Kidney epithelial cell (primary cell): ENCODE measurements at regions not wholly inside any gene's neighbourhood (a gene's known extent, or its start where the extent isn't known, plus 50 kb on each side); places are given as distances from the start of the nearest gene placed in this dataset.
"Not testable (repeated sequence)": the region's sequence is repeated elsewhere in the genome, so short reads cannot be mapped to it uniquely, and the experiment has no call there.

Experiments
- DNase-seq: peaks from one replicate; pipeline ENCODE4 v3.0.0-alpha.2; 2010; ENCODE audit warnings: low read depth
- H3K27me3 ChIP-seq: 2 replicates; pipeline ENCODE4 v1.6.0; 2011; ENCODE audit warnings: low read length; ENCODE audit not compliant: control insufficient read depth, insufficient read depth
- H3K36me3 ChIP-seq: 2 replicates; pipeline ENCODE4 v1.5.1; 2011; ENCODE audit warnings: low read length; ENCODE audit not compliant: control insufficient read depth, insufficient read depth
- H3K4me3 ChIP-seq: 2 replicates; pipeline ENCODE4 v1.5.1; 2011; ENCODE audit warnings: low read depth, mild to moderate bottlenecking, control low read depth, low read length
- TF ChIP-seq, protein P1 (sequence below): IDR thresholded peaks from 2 replicates; pipeline ENCODE4 v1.5.1; 2011; ENCODE audit warnings: mild to moderate bottlenecking, moderate library complexity, low read length, control low read depth, inconsistent platforms; ENCODE audit not compliant: insufficient read depth, poor library complexity, severe bottlenecking

DNA sequence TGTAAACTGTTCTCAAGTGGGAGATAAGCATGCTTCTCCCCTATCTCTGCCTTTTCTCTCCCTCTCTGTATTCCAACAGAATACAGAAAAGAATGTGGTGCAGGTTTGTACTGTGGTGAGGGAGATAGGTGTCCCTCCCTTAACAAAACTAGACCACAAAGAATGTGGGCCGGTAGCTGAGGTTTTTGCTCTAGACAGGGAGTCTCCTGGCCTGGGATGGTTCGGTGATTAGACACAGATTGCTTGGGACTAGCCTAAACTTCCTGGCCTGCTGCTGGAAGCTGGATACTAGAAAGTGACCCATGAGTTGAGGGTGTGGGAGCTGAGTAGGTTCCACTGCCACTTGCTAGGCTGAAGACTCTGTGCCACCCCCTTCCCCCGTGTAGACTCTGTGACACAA, 143.0 kb downstream of the CXXC4 start:
- Histone ChIP-seq H3K27me3 (no peaks in the 10 kb centered on the region), H3K4me3 (no peak overlapping the region), H3K36me3 (no peaks in the 10 kb centered on the region)
- TF ChIP-seq, protein P1, sequence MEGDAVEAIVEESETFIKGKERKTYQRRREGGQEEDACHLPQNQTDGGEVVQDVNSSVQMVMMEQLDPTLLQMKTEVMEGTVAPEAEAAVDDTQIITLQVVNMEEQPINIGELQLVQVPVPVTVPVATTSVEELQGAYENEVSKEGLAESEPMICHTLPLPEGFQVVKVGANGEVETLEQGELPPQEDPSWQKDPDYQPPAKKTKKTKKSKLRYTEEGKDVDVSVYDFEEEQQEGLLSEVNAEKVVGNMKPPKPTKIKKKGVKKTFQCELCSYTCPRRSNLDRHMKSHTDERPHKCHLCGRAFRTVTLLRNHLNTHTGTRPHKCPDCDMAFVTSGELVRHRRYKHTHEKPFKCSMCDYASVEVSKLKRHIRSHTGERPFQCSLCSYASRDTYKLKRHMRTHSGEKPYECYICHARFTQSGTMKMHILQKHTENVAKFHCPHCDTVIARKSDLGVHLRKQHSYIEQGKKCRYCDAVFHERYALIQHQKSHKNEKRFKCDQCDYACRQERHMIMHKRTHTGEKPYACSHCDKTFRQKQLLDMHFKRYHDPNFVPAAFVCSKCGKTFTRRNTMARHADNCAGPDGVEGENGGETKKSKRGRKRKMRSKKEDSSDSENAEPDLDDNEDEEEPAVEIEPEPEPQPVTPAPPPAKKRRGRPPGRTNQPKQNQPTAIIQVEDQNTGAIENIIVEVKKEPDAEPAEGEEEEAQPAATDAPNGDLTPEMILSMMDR: no peak
- no peak for DNase-seq

GRCh38 chr4:104345598-104346242, 149.0 kb downstream of the CXXC4 start:
- H3K36me3 ChIP-seq: no peaks in the 10 kb centered on the region
- H3K27me3 ChIP-seq: no peaks in the 10 kb centered on the region
- H3K4me3 ChIP-seq: no peak overlapping the region
- DNase-seq: no peak
- TF ChIP-seq, protein P1: no peak

DNA sequence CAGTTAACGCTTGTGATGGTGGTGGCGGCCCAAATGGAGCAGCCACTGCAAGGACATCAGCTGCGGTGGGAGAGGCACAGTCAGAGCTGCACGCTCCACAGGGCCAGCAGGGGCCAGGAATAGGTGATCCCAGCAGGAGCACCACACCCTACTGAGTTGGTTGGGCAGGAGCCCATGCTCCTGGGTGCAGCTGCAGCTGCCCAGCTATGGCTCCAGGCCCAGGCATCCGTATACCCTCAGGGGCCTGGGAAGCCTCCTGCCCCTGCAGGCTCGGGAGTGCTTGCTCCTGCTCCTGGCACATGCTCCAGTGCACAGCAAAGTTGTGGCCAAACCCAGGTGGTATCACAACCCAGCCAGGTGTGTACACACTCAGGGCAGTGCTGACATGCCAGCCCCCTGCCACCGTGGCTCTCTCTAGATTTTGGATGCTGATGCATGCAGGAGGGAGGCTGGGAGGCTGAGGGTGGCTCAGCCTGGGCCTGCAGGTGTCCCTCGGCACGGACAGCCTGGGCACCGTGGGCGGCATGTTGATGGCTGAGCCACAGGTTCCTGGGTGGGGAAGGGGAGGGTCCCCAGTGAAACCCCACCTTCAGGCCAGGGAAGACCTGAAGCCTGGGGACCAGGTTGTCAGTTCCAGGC, 150.2 kb downstream of the CXXC4 start:
- no peaks in the 10 kb centered on the region for H3K36me3 ChIP-seq
- H3K4me3 ChIP-seq: no peak overlapping the region
- no peaks in the 10 kb centered on the region for H3K27me3 ChIP-seq
- DNase-seq: no peak
- TF ChIP-seq, protein P1: no peak

GRCh38 chr4:104334410-104334809, 160.3 kb downstream of the CXXC4 start:
- DNase-seq: no peak
- H3K36me3 ChIP-seq: no peaks in the 10 kb centered on the region
- TF ChIP-seq, protein P1: no peak

DNA sequence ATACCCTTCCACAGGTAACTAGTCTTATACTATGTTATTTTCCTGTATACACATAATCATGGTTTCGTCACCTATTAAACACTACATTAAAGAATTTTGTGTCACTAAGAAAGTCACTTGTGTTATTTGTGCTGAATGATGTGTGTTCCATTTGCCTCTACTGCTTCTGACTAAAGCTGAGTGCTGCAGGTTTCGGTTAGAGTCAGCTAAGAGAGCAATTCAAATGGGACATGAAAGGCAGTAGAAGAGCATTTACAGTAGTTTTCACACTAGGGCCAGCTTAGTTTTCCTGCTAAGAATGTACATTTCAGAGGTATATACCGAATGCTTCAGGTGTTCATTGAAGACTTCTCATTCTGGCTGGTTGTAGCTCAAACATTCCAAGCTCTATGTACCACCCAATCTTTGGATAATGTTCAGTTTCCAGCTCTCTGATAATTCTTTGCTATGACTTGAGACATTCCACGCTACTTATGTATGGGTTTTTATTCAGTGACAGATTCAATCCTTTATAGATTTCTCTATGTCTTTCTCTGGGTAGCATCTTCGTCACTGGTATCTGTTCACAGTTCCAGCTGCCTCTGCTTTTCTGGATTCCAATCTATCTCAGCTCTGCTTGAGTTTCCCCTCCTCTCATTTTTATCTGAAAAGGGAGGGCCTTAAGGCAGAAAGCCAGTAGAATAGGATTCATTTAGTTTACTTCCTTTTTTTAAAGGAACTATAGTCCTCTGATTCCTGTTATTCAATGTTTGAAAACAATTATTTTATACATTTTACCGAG, 164.4 kb downstream of the CXXC4 start:
- DNase-seq: no peak
- H3K36me3 ChIP-seq: no peaks in the 10 kb centered on the region
- TF ChIP-seq, protein P1: no peak
- no peak overlapping the region for H3K4me3 ChIP-seq
- no peaks in the 10 kb centered on the region for H3K27me3 ChIP-seq

More at GRCh38 chr4:104334410-104334809, 160.3 kb downstream of the CXXC4 start:
- Histone ChIP-seq H3K4me3 (no peak overlapping the region), H3K27me3 (no peaks in the 10 kb centered on the region)

DNA sequence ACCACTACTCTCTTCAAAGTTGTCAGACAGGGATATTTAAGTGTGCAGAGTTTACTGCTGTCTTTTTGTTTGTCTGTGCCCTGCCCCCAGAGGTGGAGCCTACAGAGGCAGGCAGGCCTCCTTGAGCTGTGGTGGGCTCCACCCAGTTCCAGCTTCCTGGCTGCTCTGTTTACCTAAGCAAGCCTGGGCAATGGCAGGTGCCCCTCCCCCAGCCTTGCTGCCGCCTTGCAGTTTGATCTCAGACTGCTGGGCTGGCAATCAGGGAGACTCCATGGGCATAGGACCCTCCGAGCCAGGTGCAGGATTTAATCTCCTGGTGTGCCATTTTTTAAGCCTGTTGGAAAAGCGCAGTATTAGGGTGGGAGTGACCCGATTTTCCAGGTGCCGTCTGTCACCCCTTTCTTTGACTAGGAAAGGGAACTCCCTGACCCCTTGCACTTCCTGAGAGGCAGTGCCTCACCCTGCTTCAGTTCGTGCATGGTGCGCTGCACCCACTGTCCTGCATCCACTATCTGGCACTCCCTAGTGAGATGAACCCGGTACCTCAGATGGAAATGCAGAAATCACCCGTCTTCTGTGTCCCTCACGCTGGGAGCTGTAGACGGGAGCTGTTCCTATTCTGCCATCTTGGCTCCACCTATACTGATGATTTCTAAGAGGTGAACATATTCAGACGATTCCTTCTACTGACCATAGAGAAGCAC, 167.6 kb downstream of the CXXC4 start:
- DNase-seq, H3K27me3 ChIP-seq, H3K4me3 ChIP-seq, H3K36me3 ChIP-seq: not testable (repeated sequence)
